Ovary (tissue), 7 donors: ENCODE measurements at regions not wholly inside any gene's neighbourhood (a gene's known extent, or its start where the extent isn't known, plus 50 kb on each side); places are given as distances from the start of the nearest gene placed in this dataset.

ENCODE experiments used
- DNase-seq, 5 donors: peaks; one replicate each; pipeline ENCODE4 v3.0.0-alpha.2; 2019 to 2020
- H3K27ac ChIP-seq, 2 donors: fragments of 200-600 bp; one replicate each; pipeline versions ENCODE4 v1.5.1 to v1.8.0; 2019 to 2022
- H3K27me3 ChIP-seq: fragments of 200-600 bp; one replicate; pipeline ENCODE4 v1.8.0; 2022
- H3K36me3 ChIP-seq: fragments of 200-600 bp; sonication (generic); one replicate; pipeline ENCODE4 v1.5.1; 2019
- H3K4me1 ChIP-seq: one replicate; pipeline ENCODE4 v1.8.1; 2013; ENCODE audit warnings: mild to moderate bottlenecking, moderate library complexity; ENCODE audit not compliant: insufficient read depth
- H3K4me3 ChIP-seq: fragments of 200-600 bp; sonication (generic); one replicate; pipeline ENCODE4 v1.5.1; 2017
- H3K9me3 ChIP-seq, 2 donors: fragments of 200-600 bp in 1 of 2; sonication (generic) in 1 of 2; one replicate each; pipeline versions ENCODE4 v1.5.1 to v1.8.1; 2013 to 2019; ENCODE audit warnings: mild to moderate bottlenecking in 1 of 2, moderate library complexity in 1 of 2
- EP300 ChIP-seq: sonication (generic); formaldehyde crosslinking; IDR thresholded peaks from one replicate; pipeline ENCODE4 v1.6.1; 2017; ENCODE audit warnings: antibody characterized with exemption
- POLR2A ChIP-seq: fragments of 450-650 bp; IDR thresholded peaks from one replicate; pipeline ENCODE4 v1.6.1; 2017; ENCODE audit warnings: antibody characterized with exemption, mild to moderate bottlenecking, moderate library complexity
- WGBS, 3 donors: extraction: QIAGEN DNeasy Blood & Tissue Kit in 1 of 3; methylation state at CpG; one replicate each; pipeline versions ENCODE4 v1.1.5 to v1.1.7; 2013 to 2017; 5-methylcytosine and 5-hydroxymethylcytosine counted together
- intact Hi-C, 4 donors: fragments of 100-400 bp; cut with DNase I; formaldehyde crosslinking; loops; one replicate each; pipeline versions ENCODE4 v1.11.0 to v1.15.1; 2022 to 2023
- TF ChIP-seq, protein P1 (sequence below), 3 donors: fragments of 450-650 bp in 2 of 3; fragments of 200-600 bp in 1 of 3; IDR thresholded peaks; one replicate each; pipeline versions ENCODE4 v1.5.1 to v1.8.0; 2016 to 2022; ENCODE audit warnings: antibody characterized with exemption in 3 of 3, mild to moderate bottlenecking in 1 of 3
- donor health status: DM: no; HTN: no; CAD: no; lungs with moderate emphysema.
- donor health status: DM: no; HTN: no; CAD: no.
- donor health status: Bipolar disorder and iron deficiency.
- donor health status: DM: no; HTN: no; CAD: no.
- donor health status: DM: yes; HTN: yes; CAD: no.

DNA sequence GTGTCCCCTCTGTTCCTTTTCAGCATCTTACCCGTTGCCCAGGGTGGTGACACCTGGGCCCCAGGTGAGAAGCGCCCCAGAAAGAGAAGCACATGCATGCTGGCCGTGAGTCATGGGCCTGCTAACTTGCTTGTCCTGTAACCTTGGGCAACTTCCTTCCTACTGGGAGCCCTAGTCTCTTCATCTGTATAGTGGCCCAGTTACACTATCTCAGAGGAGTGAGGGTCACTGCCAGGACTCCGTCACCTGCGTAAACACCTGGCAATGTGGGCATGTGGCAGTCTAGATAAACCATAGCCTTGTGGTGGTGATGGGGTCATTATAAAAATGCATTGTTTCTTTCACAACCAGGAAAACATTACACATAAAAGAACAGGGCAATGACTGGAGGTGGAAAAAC is 125.2 kb downstream of the SLC25A47 start:
- no peak overlapping the region for H3K27ac ChIP-seq
- H3K4me3 ChIP-seq, result no peak overlapping the region
- 96 to 98% (median 96%) methylated on average over 5 of the region's 5 CpGs for WGBS, 3 donors
- H3K27me3 ChIP-seq, result no peaks in the 10 kb centered on the region
- no peaks in the 10 kb centered on the region for H3K4me1 ChIP-seq
- intact Hi-C loops, result loop anchor here in 1 of 4 donors (10.0 kb wide), 1 partner anchor 196 kb away; no protein-coding TSS in a partner anchor
- TF ChIP-seq POLR2A (no peak), EP300 (no peak)
- TF ChIP-seq, protein P1, sequence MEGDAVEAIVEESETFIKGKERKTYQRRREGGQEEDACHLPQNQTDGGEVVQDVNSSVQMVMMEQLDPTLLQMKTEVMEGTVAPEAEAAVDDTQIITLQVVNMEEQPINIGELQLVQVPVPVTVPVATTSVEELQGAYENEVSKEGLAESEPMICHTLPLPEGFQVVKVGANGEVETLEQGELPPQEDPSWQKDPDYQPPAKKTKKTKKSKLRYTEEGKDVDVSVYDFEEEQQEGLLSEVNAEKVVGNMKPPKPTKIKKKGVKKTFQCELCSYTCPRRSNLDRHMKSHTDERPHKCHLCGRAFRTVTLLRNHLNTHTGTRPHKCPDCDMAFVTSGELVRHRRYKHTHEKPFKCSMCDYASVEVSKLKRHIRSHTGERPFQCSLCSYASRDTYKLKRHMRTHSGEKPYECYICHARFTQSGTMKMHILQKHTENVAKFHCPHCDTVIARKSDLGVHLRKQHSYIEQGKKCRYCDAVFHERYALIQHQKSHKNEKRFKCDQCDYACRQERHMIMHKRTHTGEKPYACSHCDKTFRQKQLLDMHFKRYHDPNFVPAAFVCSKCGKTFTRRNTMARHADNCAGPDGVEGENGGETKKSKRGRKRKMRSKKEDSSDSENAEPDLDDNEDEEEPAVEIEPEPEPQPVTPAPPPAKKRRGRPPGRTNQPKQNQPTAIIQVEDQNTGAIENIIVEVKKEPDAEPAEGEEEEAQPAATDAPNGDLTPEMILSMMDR (IDR thresholded peaks at IDR 0.05), result no peak
- H3K36me3 ChIP-seq, result no peaks in the 10 kb centered on the region
- no peaks in the 10 kb centered on the region for H3K9me3 ChIP-seq
- no peak for DNase-seq

GRCh38 chr14:100449225-100449987 is 126.3 kb downstream of the SLC25A47 start:
- H3K27me3 ChIP-seq, result no peaks in the 10 kb centered on the region
- no peaks in the 10 kb centered on the region for H3K9me3 ChIP-seq
- no peaks in the 10 kb centered on the region for H3K36me3 ChIP-seq
- no peak for DNase-seq
- intact Hi-C loops, result loop anchor here in 1 of 4 donors (10.0 kb wide), 1 partner anchor 195 kb away; no protein-coding TSS in a partner anchor
- TF ChIP-seq POLR2A (no peak), EP300 (no peak)
- TF ChIP-seq, protein P1 (IDR thresholded peaks at IDR 0.05), result no peak
- H3K27ac ChIP-seq, result no peak overlapping the region
- H3K4me3 ChIP-seq, result no peak overlapping the region
- WGBS, 3 donors, result 89 to 92% (median 92%) methylated on average over 14 of the region's 14 CpGs
- H3K4me1 ChIP-seq, result no peaks in the 10 kb centered on the region

- Histone ChIP-seq H3K36me3 (no peaks in the 10 kb centered on the region), H3K4me1 (no peaks in the 10 kb centered on the region), H3K4me3 (no peak overlapping the region), H3K27ac (no peak overlapping the region), H3K9me3 (no peaks in the 10 kb centered on the region), H3K27me3 (no peaks in the 10 kb centered on the region)
- TF ChIP-seq, protein P1 (IDR thresholded peaks at IDR 0.05), result no peak
- no peak for TF ChIP-seq POLR2A
- TF ChIP-seq EP300, result no peak
- intact Hi-C loops, result no loop called here
- 85 to 90% (median 88%) methylated on average over 2 of the region's 2 CpGs for WGBS, 3 donors
- DNase-seq, result no peak
Measured at GRCh38 chr14:100450049-100450448, 126.9 kb downstream of the SLC25A47 start.

GRCh38 chr14:100450736-100451135 is 127.6 kb downstream of the SLC25A47 start:
- H3K9me3 ChIP-seq, result no peaks in the 10 kb centered on the region
- no peak overlapping the region for H3K27ac ChIP-seq
- no peak for TF ChIP-seq EP300
- TF ChIP-seq, protein P1 (IDR thresholded peaks at IDR 0.05), result no peak
- TF ChIP-seq POLR2A, result no peak
- intact Hi-C loops, result no loop called here
- no peak overlapping the region for H3K4me3 ChIP-seq
- no peak for DNase-seq
- 89 to 91% (median 89%) methylated on average over 6 of the region's 6 CpGs for WGBS, 3 donors
- H3K27me3 ChIP-seq, result no peaks in the 10 kb centered on the region
- H3K36me3 ChIP-seq, result no peaks in the 10 kb centered on the region
- H3K4me1 ChIP-seq, result no peaks in the 10 kb centered on the region
